SJSA1 (cell line): ENCODE measurements at regions not wholly inside any gene's neighbourhood (a gene's known extent, or its start where the extent isn't known, plus 50 kb on each side); places are given as distances from the start of the nearest gene placed in this dataset.

Source experiments
- DNase-seq, 2 experiments: peaks; one replicate each; pipeline ENCODE4 v3.0.0-alpha.2; 2015 to 2020; ENCODE audit warnings: low spot score in 2 of 2, low read depth in 1 of 2
- H3K27ac ChIP-seq: fragments of 250-450 bp; sonication (Bioruptor Pico); 2 replicates; pipeline ENCODE4 v1.5.1; 2020; ENCODE audit warnings: mild to moderate bottlenecking, moderate library complexity
- H3K27me3 ChIP-seq: fragments of 250-450 bp; sonication (Bioruptor Pico); replicated peaks from 2 replicates; pipeline ENCODE4 v1.5.1; 2020; ENCODE audit warnings: mild to moderate bottlenecking, moderate library complexity
- H3K36me3 ChIP-seq: fragments of 250-450 bp; sonication (Bioruptor Pico); 2 replicates; pipeline ENCODE4 v1.5.1; 2020; ENCODE audit warnings: mild to moderate bottlenecking
- H3K4me1 ChIP-seq: fragments of 250-450 bp; sonication (Bioruptor Pico); replicated peaks from 2 replicates; pipeline ENCODE4 v1.6.1; 2021; ENCODE audit warnings: mild to moderate bottlenecking
- H3K4me3 ChIP-seq: fragments of 250-450 bp; sonication (Bioruptor Pico); 2 replicates; pipeline ENCODE4 v1.5.1; 2020; ENCODE audit warnings: mild to moderate bottlenecking
- H3K9me3 ChIP-seq: fragments of 250-450 bp; sonication (Bioruptor Pico); replicated peaks from 2 replicates; pipeline ENCODE4 v1.5.1; 2020; ENCODE audit warnings: mild to moderate bottlenecking

DNA sequence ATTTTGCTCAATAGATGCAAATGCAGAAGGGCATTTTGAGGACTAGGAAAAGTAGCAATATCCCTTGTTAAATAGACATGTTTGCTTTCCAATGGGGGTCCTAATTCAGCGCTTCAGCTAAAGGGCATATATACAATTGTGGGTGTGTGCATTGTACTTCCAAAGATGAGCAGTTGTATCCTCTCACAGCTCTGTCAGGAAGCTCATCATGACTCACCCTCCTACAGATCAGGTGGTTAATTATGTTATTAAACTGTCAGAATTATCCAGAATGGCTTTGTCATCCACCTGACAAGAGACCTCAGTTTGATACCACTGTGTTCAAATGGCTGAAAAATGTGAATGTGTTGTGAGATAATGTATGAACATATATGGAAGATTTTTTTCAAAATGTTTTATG, 252.2 kb upstream of the MTNR1B start:
- Histone ChIP-seq H3K36me3 (no peaks in the 10 kb centered on the region), H3K4me1 (no peaks in the 10 kb centered on the region), H3K9me3 (no peaks in the 10 kb centered on the region), H3K27me3 (no peaks in the 10 kb centered on the region), H3K27ac (no peak overlapping the region), H3K4me3 (no peak overlapping the region)
- DNase-seq: no peak

DNA sequence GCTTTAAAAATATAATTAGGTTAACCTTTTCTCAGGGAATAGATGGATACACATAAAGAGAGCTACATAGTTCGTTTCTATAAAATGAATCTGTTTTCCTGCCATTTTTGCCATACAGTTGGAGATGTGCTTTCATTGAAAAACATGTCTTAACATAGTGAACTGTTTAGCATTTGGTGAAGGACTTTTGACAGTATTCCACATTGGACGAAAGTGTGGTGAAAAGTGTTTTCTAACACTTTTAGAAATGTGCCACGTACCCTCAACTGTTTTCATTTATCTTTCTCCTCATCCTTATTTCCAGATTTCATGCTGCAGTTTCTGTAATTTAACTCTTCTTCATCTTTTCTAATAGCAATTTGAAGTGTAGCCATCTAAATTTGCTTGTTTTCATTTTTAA, 249.1 kb upstream of the MTNR1B start:
- no peak for DNase-seq
- H3K36me3 ChIP-seq: no peaks in the 10 kb centered on the region
- no peak overlapping the region for H3K4me3 ChIP-seq
- no peaks in the 10 kb centered on the region for H3K27me3 ChIP-seq
- no peak overlapping the region for H3K27ac ChIP-seq
- H3K4me1 ChIP-seq: no peaks in the 10 kb centered on the region
- H3K9me3 ChIP-seq: no peaks in the 10 kb centered on the region

DNA sequence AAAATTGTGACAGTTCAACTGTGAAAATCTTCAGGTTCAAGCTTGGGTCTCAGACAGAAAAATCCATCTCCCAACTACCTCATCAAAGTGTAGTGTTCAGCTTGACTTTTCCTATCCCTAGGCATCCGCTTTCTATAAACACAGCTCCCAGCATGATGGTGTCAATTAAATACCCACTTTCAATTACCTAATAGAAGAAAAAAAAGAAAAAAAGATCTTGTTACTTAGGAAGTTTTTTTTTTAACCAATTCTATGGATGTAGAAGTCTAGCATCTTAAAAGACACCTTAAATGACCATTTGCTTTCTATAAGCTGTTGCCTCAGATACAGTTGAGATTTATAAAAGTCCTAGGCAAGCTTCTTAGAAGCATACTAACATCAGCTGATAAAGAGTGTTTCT, 244.1 kb upstream of the MTNR1B start:
- Histone ChIP-seq H3K27me3 (no peaks in the 10 kb centered on the region), H3K27ac (no peak overlapping the region), H3K4me3 (no peak overlapping the region), H3K9me3 (no peaks in the 10 kb centered on the region), H3K4me1 (no peaks in the 10 kb centered on the region), H3K36me3 (no peaks in the 10 kb centered on the region)
- no peak for DNase-seq

DNA sequence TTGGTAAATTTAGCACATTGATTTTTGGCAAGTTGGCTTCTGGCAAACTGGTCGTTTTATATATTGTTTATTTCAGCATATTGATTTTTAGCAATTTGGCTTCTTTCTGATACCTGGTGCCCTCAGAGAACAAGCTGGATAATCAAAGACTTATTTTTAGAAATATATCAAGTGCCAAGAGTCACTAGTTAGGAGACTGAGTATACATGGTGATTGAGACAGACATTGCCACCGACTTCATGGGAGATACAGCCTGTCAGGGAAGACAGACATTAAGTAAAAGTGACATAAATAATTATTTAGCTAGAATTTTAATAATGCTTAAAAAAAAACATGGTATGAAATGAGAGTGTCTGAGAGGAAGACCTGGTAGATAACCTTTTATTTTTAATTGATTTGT, 242.3 kb upstream of the MTNR1B start:
- no peak overlapping the region for H3K4me3 ChIP-seq
- no peaks in the 10 kb centered on the region for H3K27me3 ChIP-seq
- DNase-seq: no peak
- H3K27ac ChIP-seq: no peak overlapping the region
- H3K4me1 ChIP-seq: no peaks in the 10 kb centered on the region
- no peaks in the 10 kb centered on the region for H3K9me3 ChIP-seq
- H3K36me3 ChIP-seq: no peaks in the 10 kb centered on the region

DNA sequence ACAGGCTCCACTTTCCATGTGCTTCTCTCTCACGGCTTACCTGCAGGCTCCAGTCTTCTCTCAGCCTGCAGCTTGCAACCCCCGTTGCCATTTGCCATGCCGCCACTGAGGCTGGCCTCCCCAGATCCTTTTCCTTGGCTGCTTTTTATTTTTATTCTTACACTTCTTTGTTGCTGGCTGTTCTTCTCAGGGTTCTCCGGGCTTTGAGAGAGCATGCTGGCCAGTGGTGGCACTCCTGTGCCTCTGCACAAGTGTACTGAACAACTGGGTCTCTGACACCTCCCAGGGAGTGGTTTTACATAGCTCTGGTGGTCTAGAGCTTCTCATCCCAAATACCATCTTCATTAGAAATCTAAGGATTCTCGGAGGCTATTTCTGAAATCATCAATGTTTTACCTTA, 241.7 kb upstream of the MTNR1B start:
- no peak for DNase-seq
- Histone ChIP-seq H3K27me3 (no peaks in the 10 kb centered on the region), H3K9me3 (no peaks in the 10 kb centered on the region), H3K4me1 (no peaks in the 10 kb centered on the region), H3K4me3 (no peak overlapping the region), H3K36me3 (no peaks in the 10 kb centered on the region), H3K27ac (no peak overlapping the region)

DNA sequence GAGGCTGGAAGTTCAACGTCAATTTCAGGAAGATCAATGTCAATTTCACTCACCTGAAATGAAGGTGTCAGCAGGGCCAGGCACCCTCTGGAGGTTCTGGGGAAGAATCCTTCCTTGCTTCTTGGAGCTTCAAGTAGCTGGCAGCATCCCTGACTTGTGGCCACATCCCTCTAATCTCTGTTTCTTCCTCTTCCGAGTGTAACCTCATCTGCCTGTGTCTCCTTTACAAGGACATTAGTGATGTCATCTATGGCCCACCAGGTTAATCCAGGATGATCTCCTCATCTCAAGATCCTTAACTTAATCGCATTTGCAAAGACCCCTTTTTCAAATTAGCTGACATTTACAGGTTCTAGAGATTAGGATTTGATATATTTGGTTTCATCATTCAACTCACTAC, 240.8 kb upstream of the MTNR1B start:
- Histone ChIP-seq H3K27ac (no peak overlapping the region), H3K4me1 (no peaks in the 10 kb centered on the region), H3K36me3 (no peaks in the 10 kb centered on the region), H3K27me3 (no peaks in the 10 kb centered on the region), H3K4me3 (no peak overlapping the region), H3K9me3 (no peaks in the 10 kb centered on the region)
- no peak for DNase-seq

DNA sequence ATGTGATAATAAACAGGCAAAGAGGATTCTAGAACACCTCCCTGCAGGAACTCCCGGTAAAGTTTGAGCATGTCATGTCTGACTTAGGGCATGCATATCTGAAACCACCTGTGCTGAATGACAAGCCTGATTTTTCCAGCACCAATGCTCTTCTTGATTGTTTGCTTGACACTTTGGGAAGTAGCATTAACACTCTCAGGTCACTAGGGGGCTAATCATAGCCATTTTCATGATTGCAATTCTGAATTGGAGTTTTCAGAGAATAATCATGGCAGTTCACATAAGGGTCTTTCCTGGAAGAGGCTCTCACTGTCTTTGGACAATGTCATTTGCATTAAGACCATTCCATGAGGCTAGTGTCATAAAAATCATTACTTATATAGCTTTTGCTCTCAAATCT, 234.4 kb upstream of the MTNR1B start:
- Histone ChIP-seq H3K27me3 (no peaks in the 10 kb centered on the region), H3K36me3 (no peaks in the 10 kb centered on the region)
- no peak for DNase-seq

DNA sequence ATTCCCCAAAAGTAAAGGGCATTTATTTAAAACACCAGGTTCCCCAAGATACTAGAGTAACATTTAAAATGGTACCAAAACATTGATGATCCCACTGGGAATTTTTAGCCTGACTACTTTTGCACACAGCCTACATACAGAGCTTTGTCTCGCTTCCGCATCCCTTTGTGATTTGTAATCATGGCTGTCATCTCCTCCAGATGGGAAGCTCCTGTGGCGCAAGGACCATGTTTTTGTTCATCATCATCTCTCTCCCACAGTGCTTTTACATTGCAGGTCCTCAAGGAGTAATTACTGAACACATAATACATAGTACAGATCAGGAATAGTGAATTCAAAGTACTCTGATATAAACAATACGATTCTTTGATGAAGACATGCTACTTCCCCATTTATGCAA, 231.2 kb upstream of the MTNR1B start:
- Histone ChIP-seq H3K27me3 (no peaks in the 10 kb centered on the region), H3K4me3 (no peak overlapping the region), H3K4me1 (no peaks in the 10 kb centered on the region), H3K36me3 (no peaks in the 10 kb centered on the region), H3K9me3 (no peaks in the 10 kb centered on the region), H3K27ac (no peak overlapping the region)
- DNase-seq: no peak

More for the DNA sequence above, 234.4 kb upstream of the MTNR1B start:
- H3K4me1 ChIP-seq: no peaks in the 10 kb centered on the region
- H3K27ac ChIP-seq: no peak overlapping the region
- no peak overlapping the region for H3K4me3 ChIP-seq
- H3K9me3 ChIP-seq: no peaks in the 10 kb centered on the region

DNA sequence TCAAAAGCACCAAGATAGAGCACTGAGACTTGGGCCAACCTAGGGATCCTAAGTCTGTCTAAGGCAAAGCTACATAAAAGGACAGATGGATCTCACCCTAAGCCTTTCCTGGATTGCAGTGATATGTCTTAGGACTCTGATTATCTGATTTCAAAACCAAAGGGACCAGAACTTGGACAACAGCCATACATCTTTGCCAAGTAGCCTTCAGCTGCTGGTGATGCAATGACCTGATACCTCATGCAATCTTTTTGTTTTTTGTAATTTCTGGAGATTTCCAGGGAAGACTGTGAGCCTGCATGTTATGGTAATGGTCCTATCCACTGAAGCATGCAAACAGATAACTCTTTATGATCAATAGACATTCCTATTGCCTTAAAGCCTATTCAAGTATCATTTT, 230.4 kb upstream of the MTNR1B start:
- Histone ChIP-seq H3K4me1 (no peaks in the 10 kb centered on the region), H3K27me3 (no peaks in the 10 kb centered on the region), H3K27ac (no peak overlapping the region), H3K36me3 (no peaks in the 10 kb centered on the region), H3K4me3 (no peak overlapping the region), H3K9me3 (no peaks in the 10 kb centered on the region)
- DNase-seq: no peak

DNA sequence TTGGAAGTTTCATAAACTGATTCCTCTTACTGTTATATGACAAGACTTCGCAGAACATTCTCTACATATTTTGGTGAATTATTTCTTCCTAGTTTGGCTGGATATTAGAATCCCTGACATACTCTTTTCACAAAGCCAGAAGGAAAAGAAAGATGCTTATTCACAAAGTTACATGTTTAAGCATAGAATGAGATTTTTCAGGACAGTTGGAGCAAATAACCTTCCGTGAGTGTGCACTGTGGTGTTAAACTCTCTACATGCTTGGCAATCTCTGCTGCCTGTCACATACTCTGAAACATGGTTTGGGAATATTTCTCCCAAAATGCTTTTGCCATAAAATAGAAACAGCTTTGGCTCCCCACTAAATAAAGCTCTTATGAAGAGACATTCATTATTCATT, 230.0 kb upstream of the MTNR1B start:
- DNase-seq: no peak
- no peak overlapping the region for H3K4me3 ChIP-seq
- no peaks in the 10 kb centered on the region for H3K27me3 ChIP-seq
- no peaks in the 10 kb centered on the region for H3K4me1 ChIP-seq
- no peaks in the 10 kb centered on the region for H3K9me3 ChIP-seq
- H3K27ac ChIP-seq: no peak overlapping the region
- H3K36me3 ChIP-seq: no peaks in the 10 kb centered on the region

DNA sequence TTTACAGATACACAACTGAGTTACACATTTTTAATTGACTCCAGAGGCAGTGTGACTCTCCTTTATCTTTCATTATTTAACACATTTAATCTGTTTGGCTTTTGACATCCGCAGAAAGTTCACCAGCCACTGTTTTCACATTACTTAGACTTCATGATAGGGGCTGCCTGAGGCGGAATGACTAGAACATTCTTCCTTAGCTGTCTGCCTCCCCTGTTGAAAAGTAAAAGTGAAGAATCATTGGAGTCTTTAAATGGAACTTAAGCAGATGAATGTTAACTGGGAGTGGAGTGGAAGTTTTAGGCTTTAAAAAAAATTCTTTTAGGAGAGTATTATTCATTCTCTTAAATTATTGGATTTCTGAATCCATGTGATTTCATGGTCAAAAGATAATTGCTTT, 229.2 kb upstream of the MTNR1B start:
- no peak for DNase-seq
- H3K9me3 ChIP-seq: no peaks in the 10 kb centered on the region

DNA sequence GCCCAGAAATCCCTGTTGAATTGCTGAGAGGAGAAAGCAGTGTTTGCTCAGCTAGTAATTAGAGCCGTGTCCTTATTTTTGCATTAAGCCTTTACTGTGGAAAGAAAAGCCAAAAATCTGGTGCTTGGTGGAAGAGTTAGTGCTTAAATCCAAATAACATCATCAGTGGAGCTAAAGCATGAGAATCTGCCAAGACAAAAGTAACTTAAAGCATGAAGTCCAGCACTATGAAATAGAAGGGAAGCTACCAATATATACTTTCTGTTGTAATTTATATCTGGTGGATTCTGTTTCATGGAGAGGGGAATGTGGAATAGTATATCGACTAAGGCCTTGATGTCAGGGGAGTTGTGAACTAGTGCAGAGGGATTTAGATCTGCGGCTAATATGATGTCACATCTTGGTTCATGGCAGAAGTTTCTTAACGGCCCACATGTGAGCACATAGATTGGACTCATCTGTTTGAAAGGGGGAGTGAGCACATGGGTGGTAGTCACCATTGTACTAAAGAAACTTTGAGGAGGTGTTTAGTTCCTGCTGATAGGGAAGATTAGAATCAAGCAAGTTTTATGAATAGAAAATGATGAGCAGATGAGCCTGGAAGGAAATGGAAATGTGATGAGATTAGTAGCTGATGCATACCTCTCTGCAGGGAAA, 224.4 kb upstream of the MTNR1B start:
- no peak for DNase-seq
- Histone ChIP-seq H3K9me3 (no peaks in the 10 kb centered on the region), H3K27ac (no peak overlapping the region), H3K27me3 (no peaks in the 10 kb centered on the region), H3K4me1 (no peaks in the 10 kb centered on the region), H3K4me3 (no peak overlapping the region), H3K36me3 (no peaks in the 10 kb centered on the region)

More for the DNA sequence above, 229.2 kb upstream of the MTNR1B start:
- H3K27me3 ChIP-seq: no peaks in the 10 kb centered on the region
- no peaks in the 10 kb centered on the region for H3K36me3 ChIP-seq
- H3K27ac ChIP-seq: no peak overlapping the region
- no peak overlapping the region for H3K4me3 ChIP-seq
- H3K4me1 ChIP-seq: no peaks in the 10 kb centered on the region

DNA sequence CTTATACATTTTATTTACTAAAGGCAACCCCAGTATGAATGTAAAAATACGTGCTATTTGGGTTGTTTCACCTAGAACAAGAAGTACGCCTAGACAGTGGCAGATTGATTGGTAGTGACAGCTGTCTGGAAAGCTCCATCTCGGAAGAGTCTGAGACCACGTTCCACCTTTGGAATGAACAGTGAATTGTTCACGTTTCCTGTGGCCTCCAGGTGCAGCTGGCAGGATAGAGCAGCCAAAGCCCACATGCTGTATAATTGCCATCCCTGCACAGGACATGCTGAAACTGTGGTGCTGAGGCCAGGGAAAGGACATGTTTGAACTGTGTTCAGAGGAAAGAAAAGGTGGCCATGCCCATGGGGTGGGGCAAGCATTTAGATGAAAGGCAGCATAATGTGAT, 218.7 kb upstream of the MTNR1B start:
- Histone ChIP-seq H3K27ac (no peak overlapping the region), H3K4me3 (no peak overlapping the region), H3K27me3 (no peaks in the 10 kb centered on the region), H3K9me3 (no peaks in the 10 kb centered on the region), H3K36me3 (no peaks in the 10 kb centered on the region), H3K4me1 (no peaks in the 10 kb centered on the region)
- DNase-seq: no peak

DNA sequence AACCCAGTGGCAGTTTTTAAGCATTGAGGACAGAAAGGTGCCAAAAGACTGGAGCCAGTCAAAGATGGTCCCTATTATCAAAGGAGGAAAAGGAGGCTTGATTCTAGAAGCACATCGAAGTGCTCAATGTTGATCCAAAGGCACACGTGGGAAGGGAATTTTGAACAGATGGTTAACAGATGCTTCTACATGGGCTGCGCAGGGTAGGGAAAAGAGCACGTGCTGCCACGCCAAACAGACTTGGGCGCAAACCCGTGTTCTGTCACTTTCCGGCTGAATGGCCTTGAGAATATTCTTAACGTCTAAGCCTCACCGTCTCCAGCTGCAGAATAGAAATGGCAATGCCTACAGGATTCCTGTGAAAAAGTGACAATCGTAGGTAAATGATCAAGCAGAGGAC, 217.9 kb upstream of the MTNR1B start:
- Histone ChIP-seq H3K27ac (no peak overlapping the region), H3K4me3 (no peak overlapping the region)
- DNase-seq: no peak

DNA sequence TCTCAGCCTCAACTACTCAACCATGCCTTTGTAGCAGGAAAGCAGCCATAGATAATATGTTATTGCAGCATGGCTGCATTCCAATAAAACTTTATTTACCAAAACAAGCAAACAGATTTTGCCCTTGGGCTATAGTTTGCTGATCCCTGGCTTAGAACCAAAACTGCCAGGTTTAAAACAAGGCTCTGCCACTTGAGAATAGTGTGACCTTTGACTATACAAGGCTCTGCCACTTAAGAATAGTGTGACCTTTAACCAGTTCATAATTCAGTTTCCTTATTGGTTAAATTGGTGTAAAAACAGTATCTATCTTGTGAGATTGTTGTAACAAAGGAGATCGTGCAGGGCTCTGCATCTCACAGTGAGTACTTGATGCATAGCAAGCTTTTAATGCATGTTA, 217.3 kb upstream of the MTNR1B start:
- Histone ChIP-seq H3K27ac (no peak overlapping the region), H3K36me3 (no peaks in the 10 kb centered on the region), H3K27me3 (no peaks in the 10 kb centered on the region), H3K9me3 (no peaks in the 10 kb centered on the region), H3K4me3 (no peak overlapping the region), H3K4me1 (no peaks in the 10 kb centered on the region)
- DNase-seq: no peak

More for the DNA sequence above, 217.9 kb upstream of the MTNR1B start:
- H3K27me3 ChIP-seq: no peaks in the 10 kb centered on the region
- no peaks in the 10 kb centered on the region for H3K4me1 ChIP-seq
- H3K9me3 ChIP-seq: no peaks in the 10 kb centered on the region
- no peaks in the 10 kb centered on the region for H3K36me3 ChIP-seq
